GF-D8 (cell line): ENCODE measurements at regions not wholly inside any gene's neighbourhood (a gene's known extent, or its start where the extent isn't known, plus 50 kb on each side); places are given as distances from the start of the nearest gene placed in this dataset.

Source experiments
- DNase-seq: peaks from one replicate; lab custom pipeline; 2025; lab: John Stamatoyannopoulos, UW

- no peak for DNase-seq
Measured at GRCh38 chr18:30527226-30527625, 515.3 kb downstream of the DSC3 start.

- DNase-seq = no peak
Measured at GRCh38 chr18:30522288-30522929, 520.1 kb downstream of the DSC3 start.

- no peak for DNase-seq
Measured at GRCh38 chr18:30514059-30514458, 528.5 kb downstream of the DSC3 start.

GRCh38 chr18:30512872-30513271, 529.7 kb downstream of the DSC3 start:
- no peak for DNase-seq

GRCh38 chr18:30510882-30511281, 531.7 kb downstream of the DSC3 start:
- DNase-seq = no peak

- DNase-seq = no peak
Measured at GRCh38 chr18:30501594-30501993, 540.9 kb downstream of the DSC3 start.

GRCh38 chr18:30500240-30500945, 542.1 kb downstream of the DSC3 start:
- no peak for DNase-seq

GRCh38 chr18:30499721-30500120, 542.8 kb downstream of the DSC3 start:
- DNase-seq = no peak

- DNase-seq = no peak
Measured at GRCh38 chr18:30492552-30493129, 549.9 kb downstream of the DSC3 start.

GRCh38 chr18:30491815-30492551, 550.6 kb downstream of the DSC3 start:
- no peak for DNase-seq

GRCh38 chr18:30489890-30490643, 552.5 kb downstream of the DSC3 start:
- no peak for DNase-seq

- DNase-seq = no peak
Measured at GRCh38 chr18:30487962-30488361, 554.6 kb downstream of the DSC3 start.

- DNase-seq = no peak
Measured at GRCh38 chr18:30486856-30487255, 555.7 kb downstream of the DSC3 start.

GRCh38 chr18:30485078-30485477, 557.5 kb downstream of the DSC3 start:
- no peak for DNase-seq

- no peak for DNase-seq
Measured at GRCh38 chr18:30481871-30482270, 560.7 kb downstream of the DSC3 start.

- no peak for DNase-seq
Measured at GRCh38 chr18:30469091-30469490, 573.5 kb downstream of the DSC3 start.

- DNase-seq = no peak
Measured at GRCh38 chr18:30465096-30465495, 577.4 kb downstream of the DSC3 start.

- no peak for DNase-seq
Measured at GRCh38 chr18:30457156-30457555, 585.4 kb downstream of the DSC3 start.

- DNase-seq = no peak
Measured at GRCh38 chr18:30455741-30456140, 586.8 kb downstream of the DSC3 start.

GRCh38 chr18:30454920-30455319, 587.6 kb downstream of the DSC3 start:
- DNase-seq = no peak

- DNase-seq = no peak
Measured at GRCh38 chr18:30451981-30452380, 590.6 kb downstream of the DSC3 start.

GRCh38 chr18:30450927-30451326, 591.6 kb downstream of the DSC3 start:
- no peak for DNase-seq
